ENCODE measurements at regions not wholly inside any gene's neighbourhood (a gene's known extent, or its start where the extent isn't known, plus 50 kb on each side); places are given as distances from the start of the nearest gene placed in this dataset.

GRCh38 chr4:57777876-57778275, 667.7 kb upstream of the IGFBP7 start:
- no peak for TF ChIP-seq CTCF (IDR thresholded peaks at IDR 0.05)
- no peak for TF ChIP-seq EP300 (IDR thresholded peaks at IDR 0.05)
